Transverse colon (tissue), 3 donors: ENCODE measurements at regions not wholly inside any gene's neighbourhood (a gene's known extent, or its start where the extent isn't known, plus 50 kb on each side); places are given as distances from the start of the nearest gene placed in this dataset.

Experiments used
- CTCF ChIP-seq, 5 experiments: fragments of 200-600 bp in 3 of 5; fragments of 450-650 bp in 2 of 5; sonication (generic) in 3 of 5; IDR thresholded peaks; 1 replicate in 2 of 5; 2 replicates in 3 of 5; pipeline ENCODE4 v1.5.1; 2016 to 2017; ENCODE audit warnings: antibody characterized with exemption in 5 of 5, inconsistent platforms in 3 of 5, mild to moderate bottlenecking in 2 of 5, moderate library complexity in 1 of 5
- POLR2A ChIP-seq: fragments of 450-650 bp; IDR thresholded peaks from one replicate; pipeline ENCODE4 v1.6.1; 2016; ENCODE audit warnings: antibody characterized with exemption, mild to moderate bottlenecking, moderate library complexity

- TF ChIP-seq CTCF (IDR thresholded peaks at IDR 0.05) (no peak), POLR2A (no peak)
Measured at GRCh38 chr12:18919871-18920511, 182.1 kb downstream of the CAPZA3 start.
